ENCODE measurements at regions not wholly inside any gene's neighbourhood (a gene's known extent, or its start where the extent isn't known, plus 50 kb on each side); places are given as distances from the start of the nearest gene placed in this dataset.

- TF ChIP-seq CTCF (IDR thresholded peaks at IDR 0.05): no peak
- TF ChIP-seq POLR2A (IDR thresholded peaks at IDR 0.05): no peak
These were observed 101.6 kb upstream of the CTSV start for GRCh38 chr9:97140566-97140965.
